ENCODE measurements at regions not wholly inside any gene's neighbourhood (a gene's known extent, or its start where the extent isn't known, plus 50 kb on each side); places are given as distances from the start of the nearest gene placed in this dataset.

GRCh38 chr7:33725111-33726025 lies 180.0 kb upstream of the BMPER start:
- no peak for DNase-seq (ENCODE audit: low spot score in 2 of 2)
- FAIRE-seq, result no peak

GRCh38 chr7:33726582-33726981 lies 178.8 kb upstream of the BMPER start:
- no peak for DNase-seq (ENCODE audit: low spot score in 2 of 2)
- no peak for FAIRE-seq

- FAIRE-seq (no peak), DNase-seq (ENCODE audit: low spot score in 2 of 2) (no peak)
Measured at GRCh38 chr7:33727315-33727714, 178.0 kb upstream of the BMPER start.

GRCh38 chr7:33728873-33729551 lies 176.3 kb upstream of the BMPER start:
- FAIRE-seq, result no peak
- DNase-seq (ENCODE audit: low spot score in 2 of 2), result no peak

- DNase-seq (ENCODE audit: low spot score in 2 of 2) (no peak), FAIRE-seq (no peak)
Measured at GRCh38 chr7:33729726-33730125, 175.6 kb upstream of the BMPER start.

GRCh38 chr7:33730958-33731357 lies 174.4 kb upstream of the BMPER start:
- DNase-seq (ENCODE audit: low spot score in 2 of 2) (no peak), FAIRE-seq (no peak)

GRCh38 chr7:33731912-33732311 lies 173.4 kb upstream of the BMPER start:
- FAIRE-seq (no peak), DNase-seq (ENCODE audit: low spot score in 2 of 2) (no peak)

- no peak for FAIRE-seq
- no peak for DNase-seq (ENCODE audit: low spot score in 2 of 2)
Measured at GRCh38 chr7:33732462-33732861, 172.9 kb upstream of the BMPER start.

- DNase-seq (ENCODE audit: low spot score in 2 of 2) (no peak), FAIRE-seq (no peak)
Measured at GRCh38 chr7:33733870-33734650, 171.3 kb upstream of the BMPER start.

- FAIRE-seq, result no peak
- no peak for DNase-seq (ENCODE audit: low spot score in 2 of 2)
Measured at GRCh38 chr7:33735403-33735802, 169.9 kb upstream of the BMPER start.

- no peak for FAIRE-seq
Measured at GRCh38 chr7:33736521-33737221, 168.7 kb upstream of the BMPER start.

GRCh38 chr7:33738260-33738935 lies 166.9 kb upstream of the BMPER start:
- DNase-seq (ENCODE audit: low spot score in 2 of 2), result no peak

More at GRCh38 chr7:33736521-33737221, 168.7 kb upstream of the BMPER start:
- no peak for DNase-seq (ENCODE audit: low spot score in 2 of 2)

GRCh38 chr7:33739286-33739685 lies 166.1 kb upstream of the BMPER start:
- no peak for DNase-seq (ENCODE audit: low spot score in 2 of 2)
- FAIRE-seq, result no peak

More at GRCh38 chr7:33738260-33738935, 166.9 kb upstream of the BMPER start:
- FAIRE-seq, result no peak

- no peak for FAIRE-seq
- no peak for DNase-seq (ENCODE audit: low spot score in 2 of 2)
Measured at GRCh38 chr7:33742521-33742920, 162.8 kb upstream of the BMPER start.

GRCh38 chr7:33742999-33743587 lies 162.2 kb upstream of the BMPER start:
- no peak for FAIRE-seq
- DNase-seq (ENCODE audit: low spot score in 2 of 2), result no peak

GRCh38 chr7:33743594-33743993 lies 161.7 kb upstream of the BMPER start:
- no peak for DNase-seq (ENCODE audit: low spot score in 2 of 2)
- FAIRE-seq, result no peak

- FAIRE-seq (no peak), DNase-seq (ENCODE audit: low spot score in 2 of 2) (no peak)
Measured at GRCh38 chr7:33744293-33745075, 160.9 kb upstream of the BMPER start.

GRCh38 chr7:33745934-33746333 lies 159.4 kb upstream of the BMPER start:
- DNase-seq (ENCODE audit: low spot score in 2 of 2) (no peak), FAIRE-seq (no peak)

- DNase-seq (ENCODE audit: low spot score in 2 of 2) (no peak), FAIRE-seq (no peak)
Measured at GRCh38 chr7:33748793-33749192, 156.5 kb upstream of the BMPER start.

All from frontal cortex (tissue), 3 donors.